Trophoblast cell (in vitro differentiated cells and primary cell): ENCODE measurements at regions not wholly inside any gene's neighbourhood (a gene's known extent, or its start where the extent isn't known, plus 50 kb on each side); places are given as distances from the start of the nearest gene placed in this dataset.

Experiments
- DNase-seq, 2 donors: peaks; one replicate each; pipeline ENCODE4 v3.0.0-alpha.2; 2016
- H2AFZ ChIP-seq: 2 replicates; pipeline ENCODE4 v1.6.1; 2013; ENCODE audit warnings: low read length, moderate library complexity, mild to moderate bottlenecking; ENCODE audit not compliant: insufficient read depth, poor library complexity
- H2AK5ac ChIP-seq: 2 replicates; pipeline ENCODE4 v1.6.1; 2013; ENCODE audit warnings: mild to moderate bottlenecking, low read length
- H2BK120ac ChIP-seq: 2 replicates; pipeline ENCODE4 v1.6.1; 2013; ENCODE audit warnings: low read length, mild to moderate bottlenecking, moderate library complexity; ENCODE audit not compliant: insufficient read depth, poor library complexity
- H2BK12ac ChIP-seq: 2 replicates; pipeline ENCODE4 v1.6.1; 2013; ENCODE audit warnings: mild to moderate bottlenecking, low read length, moderate library complexity
- H2BK5ac ChIP-seq: 2 replicates; pipeline ENCODE4 v1.6.1; 2013; ENCODE audit warnings: low read length, low read depth, moderate library complexity, mild to moderate bottlenecking; ENCODE audit not compliant: poor library complexity
- H3K14ac ChIP-seq: 2 replicates; pipeline ENCODE4 v1.6.1; 2013; ENCODE audit warnings: mild to moderate bottlenecking, low read length
- H3K18ac ChIP-seq: 2 replicates; pipeline ENCODE4 v1.6.1; 2013; ENCODE audit warnings: mild to moderate bottlenecking, low read length
- H3K23ac ChIP-seq: 2 replicates; pipeline ENCODE4 v1.6.1; 2013; ENCODE audit warnings: low read length
- H3K27ac ChIP-seq: 2 replicates; pipeline ENCODE4 v1.5.1; 2013; ENCODE audit warnings: low read depth, mild to moderate bottlenecking, inconsistent platforms, low read length, moderate library complexity
- H3K27me3 ChIP-seq: 2 replicates; pipeline ENCODE4 v1.6.1; 2013; ENCODE audit warnings: inconsistent platforms, mild to moderate bottlenecking, low read length, moderate library complexity; ENCODE audit not compliant: insufficient read depth
- H3K36me3 ChIP-seq, 2 experiments: 1 replicate in 1 of 2; 2 replicates in 1 of 2; pipeline ENCODE4 v1.6.1; 2013; ENCODE audit warnings: low read length in 2 of 2, mild to moderate bottlenecking in 2 of 2, moderate library complexity in 1 of 2; ENCODE audit not compliant: insufficient read depth in 2 of 2, control insufficient read depth in 1 of 2
- H3K4ac ChIP-seq: 2 replicates; pipeline ENCODE4 v1.6.1; 2013; ENCODE audit warnings: low read depth, mild to moderate bottlenecking, low read length, moderate library complexity
- H3K4me1 ChIP-seq, 2 experiments: 1 replicate in 1 of 2; 2 replicates in 1 of 2; pipeline ENCODE4 v1.6.1; 2013; ENCODE audit warnings: low read length in 2 of 2, mild to moderate bottlenecking in 2 of 2, moderate library complexity in 1 of 2; ENCODE audit not compliant: insufficient read depth in 2 of 2, control insufficient read depth in 1 of 2
- H3K4me2 ChIP-seq: 2 replicates; pipeline ENCODE4 v1.6.1; 2013; ENCODE audit warnings: inconsistent platforms, mild to moderate bottlenecking, low read length, moderate library complexity
- H3K4me3 ChIP-seq: 2 replicates; pipeline ENCODE4 v1.5.1; 2013; ENCODE audit warnings: mild to moderate bottlenecking, low read depth, low read length, inconsistent platforms
- H3K79me1 ChIP-seq: one replicate; pipeline ENCODE4 v1.6.1; 2013; ENCODE audit warnings: low read length
- H3K79me2 ChIP-seq: 2 replicates; pipeline ENCODE4 v1.6.1; 2013; ENCODE audit warnings: low read length, mild to moderate bottlenecking; ENCODE audit not compliant: control insufficient read depth, insufficient read depth, poor library complexity
- H3K9ac ChIP-seq: 2 replicates; pipeline ENCODE4 v1.6.1; 2013; ENCODE audit warnings: mild to moderate bottlenecking, low read length
- H3K9me3 ChIP-seq: 2 replicates; pipeline ENCODE4 v1.6.1; 2013; ENCODE audit warnings: low read depth, mild to moderate bottlenecking, control low read depth, inconsistent platforms, low read length; ENCODE audit not compliant: insufficient read depth
- H4K12ac ChIP-seq: 2 replicates; pipeline ENCODE4 v1.6.1; 2013; ENCODE audit warnings: low read depth, mild to moderate bottlenecking, low read length, moderate library complexity
- H4K8ac ChIP-seq: 2 replicates; pipeline ENCODE4 v1.6.1; 2013; ENCODE audit warnings: low read depth, mild to moderate bottlenecking, low read length, moderate library complexity
- H4K91ac ChIP-seq: one replicate; pipeline ENCODE4 v1.6.1; 2013; ENCODE audit warnings: low read depth, mild to moderate bottlenecking, low read length, moderate library complexity
- WGBS: extraction: QIAGEN DNeasy Blood & Tissue Kit; methylation state at CpG from one replicate; pipeline ENCODE4 v1.1.7; 2013; ENCODE audit warnings: missing lambda C conversion rate; ENCODE audit not compliant: insufficient read length, insufficient coverage; ENCODE audit errors: extremely low coverage; 5-methylcytosine and 5-hydroxymethylcytosine counted together

- Histone ChIP-seq H3K23ac (no peak overlapping the region), H2AFZ (no peak overlapping the region), H3K27ac (no peak overlapping the region), H2AK5ac (no peak overlapping the region), H3K14ac (no peak overlapping the region), H3K18ac (no peak overlapping the region), H4K91ac (no peak overlapping the region), H2BK5ac (no peak overlapping the region), H3K4me2 (no peak overlapping the region), H2BK12ac (no peak overlapping the region), H3K79me1 (no peaks in the 10 kb centered on the region), H3K36me3 (no peaks in the 10 kb centered on the region), H3K4ac (no peak overlapping the region), H3K27me3 (no peaks in the 10 kb centered on the region), H3K9ac (no peak overlapping the region), H4K12ac (no peak overlapping the region), H2BK120ac (no peak overlapping the region), H4K8ac (no peak overlapping the region), H3K79me2 (no peaks in the 10 kb centered on the region), H3K9me3 (no peaks in the 10 kb centered on the region), H3K4me1 (no peaks in the 10 kb centered on the region), H3K4me3 (no peak overlapping the region)
- no CpG with 5 or more reads among the region's 3 CpGs for WGBS
- DNase-seq, result peak in 1 of 2 donors; percentile 2
Measured at GRCh38 chrX:114252186-114252585, 331.7 kb upstream of the HTR2C start.

- DNase-seq, result no peak
- Histone ChIP-seq H3K4me2 (no peak overlapping the region), H3K36me3 (no peaks in the 10 kb centered on the region), H3K79me1 (no peaks in the 10 kb centered on the region), H3K9ac (no peak overlapping the region), H4K8ac (no peak overlapping the region), H3K14ac (no peak overlapping the region), H3K79me2 (no peaks in the 10 kb centered on the region), H3K23ac (no peak overlapping the region), H2BK5ac (no peak overlapping the region), H4K91ac (no peak overlapping the region), H3K9me3 (no peaks in the 10 kb centered on the region), H2AK5ac (no peak overlapping the region), H4K12ac (no peak overlapping the region), H3K27me3 (no peaks in the 10 kb centered on the region), H2AFZ (no peak overlapping the region), H2BK120ac (no peak overlapping the region), H3K27ac (no peak overlapping the region), H3K4me1 (no peaks in the 10 kb centered on the region), H2BK12ac (no peak overlapping the region), H3K4me3 (no peak overlapping the region), H3K18ac (no peak overlapping the region), H3K4ac (no peak overlapping the region)
- WGBS, result no CpG with 5 or more reads among the region's 1 CpG
Measured at GRCh38 chrX:114251575-114251974, 332.3 kb upstream of the HTR2C start.

GRCh38 chrX:114221445-114221844, 362.4 kb upstream of the HTR2C start:
- Histone ChIP-seq H3K18ac (no peak overlapping the region), H3K23ac (no peak overlapping the region), H2BK12ac (no peak overlapping the region), H3K4me2 (no peak overlapping the region), H3K27me3 (no peaks in the 10 kb centered on the region), H4K12ac (no peak overlapping the region), H4K8ac (no peak overlapping the region), H2AFZ (no peak overlapping the region), H3K9me3 (no peaks in the 10 kb centered on the region), H3K9ac (no peak overlapping the region), H3K4me3 (no peak overlapping the region), H3K4me1 (no peaks in the 10 kb centered on the region), H3K27ac (no peak overlapping the region), H3K79me2 (no peaks in the 10 kb centered on the region), H3K4ac (no peak overlapping the region), H3K14ac (no peak overlapping the region), H2AK5ac (no peak overlapping the region), H3K79me1 (no peaks in the 10 kb centered on the region), H3K36me3 (no peaks in the 10 kb centered on the region), H2BK120ac (no peak overlapping the region), H2BK5ac (no peak overlapping the region), H4K91ac (no peak overlapping the region)
- WGBS, result no CpG with 5 or more reads among the region's 2 CpGs
- DNase-seq, result no peak

GRCh38 chrX:114210879-114211278, 373.0 kb upstream of the HTR2C start:
- H3K36me3 ChIP-seq, result no peaks in the 10 kb centered on the region
- no peak overlapping the region for H2BK5ac ChIP-seq
- H3K27me3 ChIP-seq, result no peaks in the 10 kb centered on the region
- no peak for DNase-seq
- H3K4me2 ChIP-seq, result no peak overlapping the region
- no peak overlapping the region for H3K4ac ChIP-seq
- H4K8ac ChIP-seq, result no peak overlapping the region
- H2AFZ ChIP-seq, result no peak overlapping the region
- H3K4me3 ChIP-seq, result no peak overlapping the region
- H3K18ac ChIP-seq, result no peak overlapping the region
- H3K79me2 ChIP-seq, result no peaks in the 10 kb centered on the region
- no peak overlapping the region for H4K91ac ChIP-seq
- no peak overlapping the region for H2BK12ac ChIP-seq
- H3K9ac ChIP-seq, result no peak overlapping the region
- no peaks in the 10 kb centered on the region for H3K9me3 ChIP-seq
- H4K12ac ChIP-seq, result no peak overlapping the region
- no peak overlapping the region for H3K27ac ChIP-seq
- H3K14ac ChIP-seq, result no peak overlapping the region
- no peak overlapping the region for H2BK120ac ChIP-seq
- WGBS, result no CpG with 5 or more reads among the region's 3 CpGs
- H3K4me1 ChIP-seq, result no peaks in the 10 kb centered on the region
- H3K23ac ChIP-seq, result no peak overlapping the region
- no peaks in the 10 kb centered on the region for H3K79me1 ChIP-seq
- H2AK5ac ChIP-seq, result no peak overlapping the region
